ENCODE measurements at regions not wholly inside any gene's neighbourhood (a gene's known extent, or its start where the extent isn't known, plus 50 kb on each side); places are given as distances from the start of the nearest gene placed in this dataset.

- H3K27me3 Mint-ChIP-seq (ENCODE audit: low read depth): peaks cover 28% of the 10 kb centered on the region
- no peak overlapping the region for H3K27ac Mint-ChIP-seq
- H3K4me3 Mint-ChIP-seq: no peak overlapping the region
- H3K36me3 Mint-ChIP-seq: no peaks in the 10 kb centered on the region
- peaks cover 20% of the 10 kb centered on the region for H3K4me1 Mint-ChIP-seq
- peaks cover 4% of the 10 kb centered on the region for H3K9me3 Mint-ChIP-seq
- DNase-seq (ENCODE audit: low spot score in 2 of 2, unreplicated experiment in 2 of 2): no peak
- no peak for TF ChIP-seq CTCF (IDR thresholded peaks at IDR 0.05; ENCODE audit: unreplicated experiment)
These were observed 496.2 kb upstream of the ADAMTS16 start for GRCh38 chr5:4643960-4644359.

- DNase-seq (ENCODE audit: low spot score in 2 of 2, unreplicated experiment in 2 of 2): no peak
- no peaks in the 10 kb centered on the region for H3K36me3 Mint-ChIP-seq
- TF ChIP-seq CTCF (IDR thresholded peaks at IDR 0.05; ENCODE audit: unreplicated experiment): no peak
- H3K27me3 Mint-ChIP-seq (ENCODE audit: low read depth): peaks cover 42% of the 10 kb centered on the region
- no peak overlapping the region for H3K27ac Mint-ChIP-seq
- peaks cover 9% of the 10 kb centered on the region for H3K4me1 Mint-ChIP-seq
- H3K4me3 Mint-ChIP-seq: no peak overlapping the region
- H3K9me3 Mint-ChIP-seq: peaks cover 4% of the 10 kb centered on the region
These were observed 493.3 kb upstream of the ADAMTS16 start for GRCh38 chr5:4646715-4647375.

GRCh38 chr5:4647955-4648354 lies 492.2 kb upstream of the ADAMTS16 start:
- Mint-ChIP-seq H3K9me3 (peaks cover 4% of the 10 kb centered on the region), H3K27me3 (ENCODE audit: low read depth) (peaks cover 42% of the 10 kb centered on the region), H3K4me3 (no peak overlapping the region), H3K27ac (no peak overlapping the region), H3K4me1 (peaks cover 19% of the 10 kb centered on the region), H3K36me3 (no peaks in the 10 kb centered on the region)
- TF ChIP-seq CTCF (IDR thresholded peaks at IDR 0.05; ENCODE audit: unreplicated experiment): no peak
- no peak for DNase-seq (ENCODE audit: low spot score in 2 of 2, unreplicated experiment in 2 of 2)

GRCh38 chr5:4651806-4652565 lies 488.1 kb upstream of the ADAMTS16 start:
- H3K27me3 Mint-ChIP-seq (ENCODE audit: low read depth): peaks cover 36% of the 10 kb centered on the region
- peaks cover 4% of the 10 kb centered on the region for H3K9me3 Mint-ChIP-seq

GRCh38 chr5:4653475-4653874 lies 486.7 kb upstream of the ADAMTS16 start:
- no peaks in the 10 kb centered on the region for H3K36me3 Mint-ChIP-seq
- peaks cover 26% of the 10 kb centered on the region for H3K27me3 Mint-ChIP-seq (ENCODE audit: low read depth)
- peaks cover 22% of the 10 kb centered on the region for H3K4me1 Mint-ChIP-seq
- no peak for TF ChIP-seq CTCF (IDR thresholded peaks at IDR 0.05; ENCODE audit: unreplicated experiment)
- no peak overlapping the region for H3K4me3 Mint-ChIP-seq
- peaks cover 4% of the 10 kb centered on the region for H3K9me3 Mint-ChIP-seq
- no peak for DNase-seq (ENCODE audit: low spot score in 2 of 2, unreplicated experiment in 2 of 2)
- no peak overlapping the region for H3K27ac Mint-ChIP-seq

More at GRCh38 chr5:4651806-4652565, 488.1 kb upstream of the ADAMTS16 start:
- Mint-ChIP-seq H3K27ac (peak overlapping the region; percentile 71), H3K36me3 (no peaks in the 10 kb centered on the region), H3K4me3 (no peak overlapping the region), H3K4me1 (peaks cover 24% of the 10 kb centered on the region)
- DNase-seq (ENCODE audit: low spot score in 2 of 2, unreplicated experiment in 2 of 2): no peak
- TF ChIP-seq CTCF (IDR thresholded peaks at IDR 0.05; ENCODE audit: unreplicated experiment): no peak
